ENCODE measurements at regions not wholly inside any gene's neighbourhood (a gene's known extent, or its start where the extent isn't known, plus 50 kb on each side); places are given as distances from the start of the nearest gene placed in this dataset.

DNA sequence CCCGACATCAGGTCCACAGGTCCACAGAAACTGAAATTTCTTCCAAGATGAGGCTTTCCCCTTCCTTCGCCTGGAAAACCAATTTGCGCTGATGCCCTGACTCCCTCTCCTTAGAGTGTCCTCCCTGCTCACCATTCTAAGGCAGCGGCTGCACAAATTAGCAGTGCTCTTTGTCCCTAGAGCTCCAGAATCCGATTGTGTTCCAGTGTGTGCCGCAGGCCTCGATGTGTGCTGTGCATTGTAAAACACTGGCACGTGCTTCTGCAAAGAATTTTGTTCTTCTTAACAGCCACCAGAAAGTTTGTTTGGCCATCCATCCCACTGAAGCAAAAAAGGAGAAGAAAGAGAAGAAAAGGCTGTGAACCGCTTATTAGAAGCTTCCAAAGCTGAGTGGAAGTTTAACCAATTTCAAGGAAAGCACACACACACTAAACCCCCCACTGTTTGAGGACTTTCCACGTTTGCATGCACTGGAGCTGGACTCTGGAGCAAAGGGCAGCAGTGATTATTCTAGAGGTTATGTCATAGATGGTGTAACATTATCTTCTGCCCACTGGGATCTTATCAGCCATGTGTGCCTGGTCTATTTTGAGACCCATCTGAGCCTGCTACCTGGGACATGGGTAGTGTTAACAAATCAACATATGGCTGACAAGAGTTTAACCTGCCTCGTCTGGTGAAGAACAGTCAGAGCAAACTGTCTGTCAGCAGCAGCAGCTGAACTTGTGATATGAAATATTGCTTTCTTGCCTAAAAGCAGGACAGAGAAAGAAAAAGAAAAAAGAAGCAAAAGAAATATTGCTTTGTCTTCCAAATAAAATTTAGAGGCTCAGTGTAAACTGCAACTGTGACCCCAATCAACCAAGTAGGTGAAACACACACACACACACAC, 64.9 kb upstream of the RREB1 start:
- peak; percentile 20 for DNase-seq

GRCh38 chr6:7045331-7045730, 62.4 kb upstream of the RREB1 start:
- DNase-seq, result peak; percentile 17

GRCh38 chr6:7045746-7046145, 62.0 kb upstream of the RREB1 start:
- DNase-seq, result no peak

DNA sequence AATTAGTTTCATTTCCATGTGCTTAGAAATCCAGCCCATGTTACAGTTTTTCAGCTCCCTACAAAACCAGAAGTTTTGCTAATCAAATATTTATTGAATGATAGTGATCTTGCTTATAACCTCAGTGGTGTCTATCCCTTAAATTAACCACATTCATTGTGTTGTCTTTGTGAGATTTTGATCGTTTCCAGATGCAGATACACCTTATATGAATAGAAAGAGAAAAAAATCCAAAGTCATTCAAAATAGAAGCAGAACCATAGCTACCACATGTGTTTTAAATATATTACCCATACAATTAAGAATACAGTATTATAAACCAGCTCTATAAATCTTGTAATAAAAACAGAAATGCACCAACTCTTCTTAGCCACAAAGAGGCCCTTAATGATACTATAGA, 60.6 kb upstream of the RREB1 start:
- no peak for DNase-seq

- DNase-seq, result no peak
Observed at GRCh38 chr6:7047966-7048365, 59.8 kb upstream of the RREB1 start.

DNA sequence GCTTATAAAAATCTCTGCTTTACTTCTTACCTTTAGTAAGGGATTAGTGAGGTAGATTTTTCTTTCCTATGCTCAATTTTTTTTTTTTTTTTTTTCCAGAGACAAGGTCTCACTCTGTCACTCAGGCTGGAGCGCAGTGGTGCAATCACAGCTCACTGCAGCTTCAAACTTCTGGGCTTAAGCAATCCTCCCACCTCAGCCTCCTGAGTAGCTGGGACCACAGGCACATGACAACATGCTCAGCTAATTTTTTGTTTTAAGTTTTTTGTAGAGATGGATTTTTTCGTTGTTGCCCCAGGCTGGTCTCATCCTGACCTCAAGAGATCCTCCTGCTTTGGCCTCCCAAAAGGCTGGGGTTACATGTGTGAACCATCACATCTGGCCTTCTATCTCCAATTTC, 58.9 kb upstream of the RREB1 start:
- DNase-seq, result no peak

DNA sequence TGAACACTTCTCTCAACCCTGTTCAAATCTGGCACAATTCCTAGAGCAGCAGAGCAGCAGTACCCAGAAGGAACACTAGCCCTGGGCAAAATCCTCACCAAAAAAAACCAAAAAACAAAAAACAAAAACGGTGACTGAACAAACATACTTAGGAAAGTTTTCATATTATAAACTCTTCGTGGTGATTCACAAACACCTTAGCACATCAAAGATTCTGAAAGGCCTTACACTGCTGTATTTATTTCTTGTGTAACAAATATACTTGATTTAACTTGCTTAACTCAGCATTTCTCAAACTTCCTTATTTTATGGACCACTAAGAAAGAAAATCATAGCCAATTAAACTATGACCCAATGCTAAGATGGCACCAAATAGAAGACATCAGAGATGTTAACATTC, 57.8 kb upstream of the RREB1 start:
- DNase-seq, result no peak

GRCh38 chr6:7050872-7051779, 56.6 kb upstream of the RREB1 start:
- DNase-seq, result no peak

- DNase-seq, result peak; percentile 23
Observed at GRCh38 chr6:7051780-7052442, 55.9 kb upstream of the RREB1 start.

DNA sequence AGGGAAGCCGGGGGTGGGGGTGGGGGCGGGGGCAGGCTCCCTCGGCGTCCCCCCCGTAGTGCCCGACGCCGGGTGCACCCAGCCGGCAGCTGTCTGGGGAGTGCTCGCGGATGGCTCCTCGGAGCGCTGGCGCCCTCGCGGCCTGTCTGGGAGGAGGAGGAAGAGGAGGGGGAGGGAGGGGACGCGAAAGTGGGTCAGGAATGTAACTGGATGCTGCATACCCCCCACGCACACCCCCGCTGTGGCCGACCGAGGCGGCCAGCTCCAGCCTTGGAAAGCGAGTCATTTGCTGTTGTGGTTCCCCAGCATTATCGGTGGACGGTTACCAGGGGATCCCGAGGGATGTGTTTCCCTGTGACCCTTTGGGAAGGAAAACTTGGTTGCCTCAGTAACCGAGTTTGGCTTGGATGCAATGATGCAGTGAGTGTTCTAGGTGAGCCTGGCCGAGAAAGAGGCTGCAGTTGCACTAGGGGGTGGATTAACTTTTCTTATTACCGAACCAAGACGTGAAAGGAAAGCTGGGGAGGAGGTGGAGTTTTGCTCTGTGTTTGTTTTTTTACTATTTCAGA, 55.2 kb upstream of the RREB1 start:
- peak; percentile 16 for DNase-seq

- DNase-seq, result no peak
Observed at GRCh38 chr6:7053125-7053774, 54.5 kb upstream of the RREB1 start.
